ENCODE measurements at regions not wholly inside any gene's neighbourhood (a gene's known extent, or its start where the extent isn't known, plus 50 kb on each side); places are given as distances from the start of the nearest gene placed in this dataset.

GRCh38 chr6:167444602-167445346 lies 119.9 kb downstream of the TTLL2 start:
- DNase-seq = no peak

- DNase-seq = no peak
These were observed 120.7 kb downstream of the TTLL2 start for GRCh38 chr6:167445568-167445967.

- DNase-seq = no peak
These were observed 121.2 kb downstream of the TTLL2 start for GRCh38 chr6:167446046-167446445.

- no peak for DNase-seq
These were observed 122.1 kb downstream of the TTLL2 start for GRCh38 chr6:167446971-167447370.

- no peak for DNase-seq
These were observed 123.5 kb downstream of the TTLL2 start for GRCh38 chr6:167448378-167448777.

- no peak for DNase-seq
These were observed 124.4 kb downstream of the TTLL2 start for GRCh38 chr6:167449094-167449861.

- DNase-seq = no peak
These were observed 125.7 kb downstream of the TTLL2 start for GRCh38 chr6:167450626-167451025.

- no peak for DNase-seq
These were observed 127.6 kb downstream of the TTLL2 start for GRCh38 chr6:167452338-167453081.

- DNase-seq = no peak
These were observed 128.2 kb downstream of the TTLL2 start for GRCh38 chr6:167453082-167453446.

- DNase-seq = no peak
These were observed 129.1 kb downstream of the TTLL2 start for GRCh38 chr6:167454003-167454402.

- DNase-seq = no peak
These were observed 130.5 kb downstream of the TTLL2 start for GRCh38 chr6:167455371-167455770.

GRCh38 chr6:167462514-167463312 lies 137.8 kb downstream of the TTLL2 start:
- no peak for DNase-seq

GRCh38 chr6:167464177-167464576 lies 139.3 kb downstream of the TTLL2 start:
- DNase-seq = no peak

GRCh38 chr6:167465482-167465881 lies 140.6 kb downstream of the TTLL2 start:
- DNase-seq = no peak

GRCh38 chr6:167467282-167467681 lies 142.4 kb downstream of the TTLL2 start:
- DNase-seq = no peak

- no peak for DNase-seq
These were observed 143.0 kb downstream of the TTLL2 start for GRCh38 chr6:167467793-167468431.

- no peak for DNase-seq
These were observed 144.2 kb downstream of the TTLL2 start for GRCh38 chr6:167469101-167469500.

GRCh38 chr6:167469672-167470071 lies 144.8 kb downstream of the TTLL2 start:
- no peak for DNase-seq

- no peak for DNase-seq
These were observed 145.4 kb downstream of the TTLL2 start for GRCh38 chr6:167470101-167470835.

- no peak for DNase-seq
These were observed 146.1 kb downstream of the TTLL2 start for GRCh38 chr6:167470836-167471547.

- DNase-seq = no peak
These were observed 146.7 kb downstream of the TTLL2 start for GRCh38 chr6:167471548-167471930.

Data from SHP77 (cell line).